A549 (cell line): ENCODE measurements at regions not wholly inside any gene's neighbourhood (a gene's known extent, or its start where the extent isn't known, plus 50 kb on each side); places are given as distances from the start of the nearest gene placed in this dataset.

Source experiments
- ATAC-seq, 2 experiments: fragments of 200-7000 bp in 1 of 2; fragments of >200 bp in 1 of 2; cut with Nextera tagmentation in 1 of 2; cut with Tn5 transposase in 1 of 2; 3 replicates each; pipeline versions ENCODE4 v1.8.0 to v1.9.1; 2018 to 2020; ENCODE audit warnings: mild to moderate bottlenecking in 1 of 2, moderate library complexity in 1 of 2
- CTCF ChIA-PET: fragments of 300-600 bp; sonication (Branson Sonifier 250); formaldehyde crosslinking; extraction: SDS; loops from one replicate; lab custom pipeline; 2021; ENCODE audit warnings: antibody characterized with exemption, inconsistent platforms; lab: Yijun Ruan, JAX
- POLR2A ChIA-PET: fragments of 350-600 bp; formaldehyde crosslinking; extraction: SDS; loops from one replicate; lab custom pipeline; 2021; ENCODE audit warnings: antibody characterized with exemption, inconsistent platforms; lab: Yijun Ruan, JAX
- DNase-seq, 2 experiments: peaks; one replicate each; pipeline versions ENCODE4 v3.0.0 to v3.0.0-alpha.2; 2011 to 2016; ENCODE audit warnings: low read depth in 1 of 2, low spot score in 1 of 2
- FAIRE-seq: peaks from 2 replicates; lab custom pipeline; 2011; peaks lifted over from hg19 to GRCh38; lab: Jason Lieb, UNC
- H3K27ac ChIP-seq, 2 experiments: fragments of >200 bp; sonication (Bioruptor Twin); formaldehyde crosslinking; 3 replicates each; pipeline ENCODE4 v1.5.1; 2016 to 2017
- H3K4me1 ChIP-seq: fragments of >200 bp; sonication (Bioruptor Twin); formaldehyde crosslinking; 3 replicates; pipeline ENCODE4 v1.6.1; 2016
- H3K4me2 ChIP-seq: fragments of >200 bp; sonication (Bioruptor Twin); formaldehyde crosslinking; 3 replicates; pipeline ENCODE4 v1.6.1; 2016
- H3K4me3 ChIP-seq: fragments of >200 bp; sonication (Bioruptor Twin); formaldehyde crosslinking; 3 replicates; pipeline ENCODE4 v1.5.1; 2016
- H3K9me3 ChIP-seq: fragments of >200 bp; sonication (Bioruptor Twin); formaldehyde crosslinking; 3 replicates; pipeline ENCODE4 v1.6.1; 2016
- ATOH8 ChIP-seq: fragments of 250-450 bp; sonication (Bioruptor Pico); IDR thresholded peaks from 2 replicates; pipeline ENCODE4 v1.5.0; 2020; ENCODE audit warnings: low read depth, mild to moderate bottlenecking, moderate library complexity
- BHLHE40 ChIP-seq: IDR thresholded peaks from 2 replicates; pipeline ENCODE4 v1.6.1; 2012; ENCODE audit warnings: low read depth, low read length, inconsistent platforms
- CBX2 ChIP-seq: fragments of 200-600 bp; sonication (generic); IDR thresholded peaks from 2 replicates; pipeline ENCODE4 v1.6.1; 2016; ENCODE audit warnings: low read depth, mild to moderate bottlenecking, borderline replicate concordance
- CBX8 ChIP-seq: fragments of 200-600 bp; sonication (generic); IDR thresholded peaks from 2 replicates; pipeline ENCODE4 v1.6.1; 2016
- CHD2 ChIP-seq: fragments of 150-350 bp; IDR thresholded peaks from 2 replicates; pipeline ENCODE4 v1.6.1; 2014; ENCODE audit warnings: low read length; ENCODE audit not compliant: partially characterized antibody
- CTCF ChIP-seq: fragments of >200 bp; sonication (Bioruptor Twin); formaldehyde crosslinking; IDR thresholded peaks from 3 replicates; pipeline ENCODE4 v1.5.1; 2016
- E2F6 ChIP-seq: IDR thresholded peaks from 2 replicates; pipeline ENCODE4 v1.6.1; 2012; ENCODE audit warnings: low read depth, borderline replicate concordance
- FOSL2 ChIP-seq, 2 experiments: fragments of 450-650 bp in 1 of 2; fragments of >200 bp in 1 of 2; sonication (Bioruptor Twin) in 1 of 2; formaldehyde crosslinking; IDR thresholded peaks; 2 replicates each; pipeline versions ENCODE4 v1.5.0 to v1.6.1; 2016 to 2020; ENCODE audit warnings: mild to moderate bottlenecking in 1 of 2, moderate library complexity in 1 of 2
- FOXS1 ChIP-seq: fragments of 250-450 bp; sonication (Bioruptor Pico); IDR thresholded peaks from 2 replicates; pipeline ENCODE4 v1.5.0; 2020; ENCODE audit warnings: mild to moderate bottlenecking, moderate library complexity
- JUNB ChIP-seq: fragments of >200 bp; sonication (Bioruptor Twin); formaldehyde crosslinking; IDR thresholded peaks from 2 replicates; pipeline ENCODE4 v1.6.1; 2016
- MAX ChIP-seq: IDR thresholded peaks from 2 replicates; pipeline ENCODE4 v1.6.1; 2012
- NR3C1 ChIP-seq: fragments of >200 bp; sonication (Bioruptor Twin); formaldehyde crosslinking; IDR thresholded peaks from 3 replicates; pipeline ENCODE4 v1.6.1; 2017
- POLR2AphosphoS2 ChIP-seq: conservative IDR thresholded peaks from 2 replicates; pipeline ENCODE4 v1.6.1; 2012; ENCODE audit warnings: low read length, improper control_type of control experiment, inconsistent platforms
- RFX5 ChIP-seq: fragments of 450-650 bp; IDR thresholded peaks from 2 replicates; pipeline ENCODE4 v1.7.1; 2014; ENCODE audit warnings: antibody characterized with exemption, mild to moderate bottlenecking, moderate library complexity
- RNF2 ChIP-seq: fragments of 200-600 bp; sonication (generic); IDR thresholded peaks from 2 replicates; pipeline ENCODE4 v1.6.1; 2016; ENCODE audit warnings: low read depth, mild to moderate bottlenecking, antibody characterized with exemption, moderate library complexity, borderline replicate concordance
- SREBF2 ChIP-seq: fragments of 450-650 bp; IDR thresholded peaks from 2 replicates; pipeline ENCODE4 v1.6.1; 2014; ENCODE audit warnings: mild to moderate bottlenecking, moderate library complexity
- TFCP2L1 ChIP-seq: fragments of 250-450 bp; sonication (Bioruptor Pico); IDR thresholded peaks from 2 replicates; pipeline ENCODE4 v1.5.0; 2021; ENCODE audit warnings: mild to moderate bottlenecking
- WGBS: methylation state at CpG from one replicate; pipeline ENCODE4 v1.1.6; 2017; ENCODE audit errors: missing lambda C conversion rate; 5-methylcytosine and 5-hydroxymethylcytosine counted together

- TF ChIP-seq CBX2 = no peak
Measured at GRCh38 chr6:84421031-84421430, 193.6 kb upstream of the CEP162 start (continued).

- no peak overlapping the region for H3K4me2 ChIP-seq
- H3K4me1 ChIP-seq = no peaks in the 10 kb centered on the region
- DNase-seq = peak in 1 of 2 experiments; percentile 18
- no peak for ATAC-seq
- ChIA-PET POLR2A (no interaction called here), CTCF (no interaction called here)
- TF ChIP-seq POLR2AphosphoS2 (no peak), FOXS1 (no peak), CHD2 (no peak), RNF2 (no peak), FOSL2 (IDR thresholded peaks at IDR 0.05) (no peak), FOSL2 (CRISPR knock-in tag; IDR thresholded peaks at IDR 0.05) (peak; percentile 34; the same call in 1 of the 2 replicates), CBX8 (no peak), TFCP2L1 (CRISPR knock-in tag) (no peak), ATOH8 (CRISPR knock-in tag) (no peak), E2F6 (no peak), JUNB (peak; percentile 61)
- TF ChIP-seq, all 56 proteins: peak for 2
- FAIRE-seq = no peak
- Histone ChIP-seq H3K4me3 (no peak overlapping the region), H3K27ac (no peak overlapping the region), H3K9me3 (no peaks in the 10 kb centered on the region)
- WGBS = 22% methylated on average over 3 of the region's 3 CpGs
Measured at GRCh38 chr6:84417260-84417659, 189.8 kb upstream of the CEP162 start.

- CTCF ChIA-PET = no interaction called here
Measured at GRCh38 chr6:84416043-84416657, 188.7 kb upstream of the CEP162 start.

More at GRCh38 chr6:84416043-84416657, 188.7 kb upstream of the CEP162 start:
- WGBS = 84% methylated on average over 2 of the region's 2 CpGs
- no peak overlapping the region for H3K4me3 ChIP-seq
- TF ChIP-seq RFX5 (no peak), MAX (no peak), E2F6 (no peak), TFCP2L1 (CRISPR knock-in tag) (no peak), NR3C1 (no peak), CTCF (no peak), BHLHE40 (no peak), CBX8 (no peak), JUNB (no peak), SREBF2 (no peak)
- no peak overlapping the region for H3K4me2 ChIP-seq
- H3K27ac ChIP-seq = no peak overlapping the region
- FAIRE-seq = no peak
- POLR2A ChIA-PET = no interaction called here
- H3K9me3 ChIP-seq = no peaks in the 10 kb centered on the region
- no peak for ATAC-seq
- H3K4me1 ChIP-seq = no peaks in the 10 kb centered on the region
- DNase-seq = no peak
